RKO (cell line): ENCODE measurements at regions not wholly inside any gene's neighbourhood (a gene's known extent, or its start where the extent isn't known, plus 50 kb on each side); places are given as distances from the start of the nearest gene placed in this dataset.

ENCODE experiments used
- DNase-seq: peaks from one replicate; pipeline ENCODE4 v3.0.0-alpha.2; 2016; ENCODE audit warnings: low spot score

GRCh38 chr2:37544591-37545031, 126.8 kb downstream of the CDC42EP3 start:
- no peak for DNase-seq

- DNase-seq = no peak
Measured at GRCh38 chr2:37549598-37549997, 121.8 kb downstream of the CDC42EP3 start.

GRCh38 chr2:37550190-37550589, 121.3 kb downstream of the CDC42EP3 start:
- no peak for DNase-seq

GRCh38 chr2:37551783-37552182, 119.7 kb downstream of the CDC42EP3 start:
- DNase-seq = no peak

- no peak for DNase-seq
Measured at GRCh38 chr2:37552339-37552738, 119.1 kb downstream of the CDC42EP3 start.

DNA sequence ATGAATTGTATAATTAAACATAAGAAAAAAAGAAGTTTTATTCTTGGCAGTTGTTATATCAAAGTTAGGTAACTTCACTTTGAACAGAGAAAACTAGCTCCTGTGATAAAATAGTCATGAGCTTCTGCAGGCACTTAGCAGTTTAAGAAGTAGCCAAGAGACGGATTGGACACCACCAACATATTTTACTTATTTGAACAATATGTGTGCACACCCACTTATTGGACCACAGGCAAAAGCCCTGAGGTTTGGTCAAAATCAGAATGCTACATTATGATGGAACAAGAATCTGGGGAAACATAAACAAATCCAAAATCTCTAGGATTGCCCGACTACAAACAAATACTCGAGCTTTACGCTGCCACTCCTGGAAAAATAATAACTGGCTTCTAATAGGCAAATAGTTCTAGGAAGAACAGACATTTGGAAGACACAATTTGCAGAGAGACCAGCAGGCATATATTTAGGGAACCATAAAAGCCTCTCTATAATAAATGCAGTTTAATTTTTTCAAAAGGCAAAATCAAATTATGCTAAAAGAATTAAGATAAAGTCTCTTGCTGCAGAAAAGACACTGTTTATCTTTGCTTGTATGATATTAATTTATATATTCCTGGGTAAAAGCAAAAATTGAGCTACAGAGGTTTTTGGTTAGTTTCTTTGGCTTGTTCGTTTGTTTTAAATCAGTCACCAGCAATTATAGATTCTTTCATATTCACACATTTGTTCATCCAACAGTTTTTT, 117.9 kb downstream of the CDC42EP3 start:
- no peak for DNase-seq

GRCh38 chr2:37554155-37554510, 117.3 kb downstream of the CDC42EP3 start:
- DNase-seq = no peak

DNA sequence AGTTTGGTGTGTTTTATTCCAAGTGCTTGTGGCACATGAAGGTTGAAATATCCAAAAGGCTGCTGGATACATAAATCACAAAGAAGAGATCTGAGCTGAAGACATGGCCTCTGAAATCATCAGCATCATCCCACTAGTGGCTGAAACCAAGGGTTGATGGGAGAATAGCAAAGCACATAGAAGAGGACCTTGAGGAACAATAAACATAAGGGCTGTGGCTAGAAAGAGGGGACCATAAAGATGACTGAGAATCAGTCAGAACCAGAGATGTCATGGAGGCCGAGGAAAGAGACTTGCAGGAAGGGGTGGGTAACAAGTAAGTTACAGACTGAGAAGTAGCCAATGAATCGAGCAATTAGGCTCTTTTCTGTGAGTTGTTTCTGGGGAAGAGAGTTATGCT, 116.8 kb downstream of the CDC42EP3 start:
- DNase-seq = no peak

DNA sequence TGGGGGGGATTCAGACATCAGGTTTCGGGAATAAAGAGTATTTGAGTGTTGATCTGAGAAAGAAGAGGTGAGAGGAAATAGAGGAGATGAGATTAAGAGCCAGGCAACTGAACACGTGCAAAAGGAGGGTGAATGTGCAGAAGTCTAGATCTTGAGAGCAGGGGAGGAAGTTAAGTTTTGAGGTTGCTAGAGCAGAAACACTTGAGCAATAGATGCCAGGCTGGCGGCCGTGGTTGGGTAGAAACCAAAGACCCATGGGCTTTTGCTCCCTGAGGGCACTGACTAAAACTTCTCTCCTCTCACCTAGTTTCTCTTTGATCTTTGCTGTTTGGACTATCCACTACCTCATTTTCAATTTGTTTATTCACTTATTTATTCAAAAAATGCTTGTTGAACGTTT, 116.0 kb downstream of the CDC42EP3 start:
- DNase-seq = no peak

- DNase-seq = no peak
Measured at GRCh38 chr2:37556256-37556655, 115.2 kb downstream of the CDC42EP3 start.

DNA sequence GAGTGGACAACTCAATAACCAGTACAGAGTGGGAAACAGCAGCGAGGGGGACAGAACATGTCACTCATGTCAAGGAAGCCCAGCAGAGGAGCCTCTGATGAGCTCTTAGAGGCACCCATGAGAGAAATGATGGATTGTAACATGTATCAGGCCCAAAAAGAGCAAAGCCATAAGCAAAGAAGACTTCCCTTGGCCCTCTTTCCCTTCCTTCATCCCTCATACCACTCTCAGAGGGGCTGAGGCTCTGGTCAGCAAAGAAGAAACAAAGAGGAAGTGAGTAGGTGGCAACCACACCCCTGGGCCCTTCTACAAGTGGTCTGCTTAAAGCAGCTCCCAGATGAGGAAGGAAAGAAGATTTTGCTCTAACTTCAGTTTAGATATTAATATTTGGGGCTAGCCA, 112.8 kb downstream of the CDC42EP3 start:
- no peak for DNase-seq

DNA sequence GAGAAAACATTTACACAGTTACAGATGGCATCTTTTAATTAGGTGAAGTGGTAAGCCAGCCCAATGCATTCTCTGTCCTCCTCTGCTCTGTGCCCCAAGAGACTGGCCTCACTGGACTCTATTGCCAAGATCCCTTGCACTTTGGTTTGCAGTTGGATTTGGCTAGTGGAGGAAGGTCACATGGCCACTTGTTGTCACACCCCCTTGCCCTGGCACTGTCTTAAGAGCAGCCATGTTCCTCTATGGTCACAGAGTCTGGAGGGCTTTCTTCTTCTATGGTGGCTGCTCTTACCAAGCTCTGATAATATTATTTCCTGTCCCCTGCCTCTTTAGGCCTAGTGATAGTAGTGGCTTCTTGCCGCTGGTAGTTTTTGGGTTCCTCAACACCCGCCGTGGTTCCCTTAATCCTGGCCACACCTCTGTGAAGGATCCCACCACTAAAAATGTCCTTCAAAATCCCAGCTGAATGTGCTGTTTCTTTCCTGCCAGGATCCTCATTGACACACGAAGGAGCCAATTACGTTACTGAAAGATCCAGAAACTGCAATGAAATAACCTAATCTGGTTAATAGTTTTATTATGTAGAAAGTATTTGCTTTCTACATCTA, 111.1 kb downstream of the CDC42EP3 start:
- no peak for DNase-seq

- no peak for DNase-seq
Measured at GRCh38 chr2:37560863-37561614, 110.4 kb downstream of the CDC42EP3 start.

GRCh38 chr2:37561615-37562569, 109.5 kb downstream of the CDC42EP3 start:
- peak; percentile 90 for DNase-seq

- DNase-seq = no peak
Measured at GRCh38 chr2:37563375-37564015, 107.9 kb downstream of the CDC42EP3 start.

DNA sequence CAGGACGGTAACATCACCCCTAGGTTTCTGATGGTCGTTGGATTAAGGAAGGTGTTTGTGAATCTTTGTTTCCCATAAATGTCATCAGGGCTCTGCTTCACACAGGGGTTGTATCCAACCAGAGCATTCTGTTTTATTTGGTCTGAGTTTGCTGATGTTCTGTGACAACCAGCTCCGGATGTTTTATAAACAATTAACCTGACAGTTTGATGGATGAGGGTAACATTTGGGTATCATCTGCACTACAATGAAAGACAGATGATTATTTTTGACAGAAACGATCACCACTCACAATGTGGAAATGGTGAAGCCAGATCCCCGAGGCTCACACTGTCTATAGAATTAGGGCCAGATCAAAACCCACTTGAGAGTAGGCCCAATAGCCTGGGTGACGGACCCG, 107.1 kb downstream of the CDC42EP3 start:
- no peak for DNase-seq

- no peak for DNase-seq
Measured at GRCh38 chr2:37566517-37566981, 104.9 kb downstream of the CDC42EP3 start.

GRCh38 chr2:37568565-37568964, 102.9 kb downstream of the CDC42EP3 start:
- DNase-seq = no peak

- DNase-seq = no peak
Measured at GRCh38 chr2:37569131-37569823, 102.2 kb downstream of the CDC42EP3 start.

DNA sequence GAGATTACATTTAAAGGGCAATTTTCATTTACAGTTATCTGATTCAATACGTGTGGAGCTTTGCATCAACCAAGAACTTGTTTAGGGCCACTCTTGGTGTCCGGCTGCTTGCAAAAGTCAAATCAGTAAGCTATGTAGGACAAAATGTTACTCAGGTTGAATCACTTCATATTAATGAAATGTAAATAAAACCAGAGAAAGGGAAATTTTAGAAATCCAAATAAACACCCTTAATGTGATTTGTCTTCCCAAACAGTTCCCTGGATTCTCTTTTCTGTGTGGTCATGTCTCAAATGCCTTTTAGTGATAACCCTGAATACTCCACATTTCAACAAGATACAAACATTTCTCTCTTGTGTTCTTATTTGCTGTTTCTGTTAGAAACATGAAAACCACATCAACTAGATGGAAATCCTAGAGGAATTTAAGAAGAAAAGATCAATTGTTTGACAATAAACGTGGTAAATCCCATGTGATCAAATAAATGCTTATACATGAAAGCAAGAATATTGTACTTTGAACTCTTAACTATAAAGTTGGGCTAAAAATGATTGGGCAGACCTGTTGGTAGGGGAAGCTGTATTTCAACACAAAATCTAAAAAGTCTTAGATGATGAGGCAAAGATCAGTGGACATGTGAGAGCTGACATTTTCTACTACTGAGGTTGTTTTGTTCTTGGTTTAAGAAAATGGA, 101.3 kb downstream of the CDC42EP3 start:
- no peak for DNase-seq
